WTC11 (cell line): ENCODE measurements at regions not wholly inside any gene's neighbourhood (a gene's known extent, or its start where the extent isn't known, plus 50 kb on each side); places are given as distances from the start of the nearest gene placed in this dataset.

ENCODE experiments used
- ATAC-seq: fragments of 200-7000 bp; cut with Tn5 transposase; 2 replicates; pipeline ENCODE4 v1.10.0; 2021; ENCODE audit warnings: mild to moderate bottlenecking, moderate library complexity
- CTCF ChIA-PET: fragments of 300-600 bp; sonication (Branson Sonifier 250); formaldehyde crosslinking; loops from one replicate; lab custom pipeline; 2021; ENCODE audit warnings: antibody characterized with exemption; lab: Charles Lee
- POLR2A ChIA-PET: fragments of 350-600 bp; sonication (Branson Sonifier 250); formaldehyde crosslinking; loops from one replicate; lab custom pipeline; 2021; ENCODE audit warnings: antibody characterized with exemption; lab: Charles Lee
- DNase-seq: peaks from one replicate; pipeline ENCODE4 v3.0.0; 2021; ENCODE audit warnings: low spot score
- H3K27ac Mint-ChIP-seq: 2 replicates; pipeline ENCODE4 v1.8.0; 2021; ENCODE audit warnings: mixed read lengths
- H3K27me3 Mint-ChIP-seq: 2 replicates; pipeline ENCODE4 v1.8.0; 2021; ENCODE audit warnings: low read depth, mild to moderate bottlenecking, moderate library complexity, mixed read lengths
- H3K36me3 Mint-ChIP-seq: 2 replicates; pipeline ENCODE4 v1.8.0; 2021; ENCODE audit warnings: mixed read lengths
- H3K4me1 Mint-ChIP-seq: 2 replicates; pipeline ENCODE4 v1.8.0; 2022; ENCODE audit warnings: mixed read lengths
- H3K4me3 Mint-ChIP-seq: 2 replicates; pipeline ENCODE4 v1.8.0; 2021; ENCODE audit warnings: mild to moderate bottlenecking, moderate library complexity, mixed read lengths
- H3K9me3 Mint-ChIP-seq: 2 replicates; pipeline ENCODE4 v1.8.0; 2021; ENCODE audit warnings: mixed read lengths
- ATF6 ChIP-seq: sonication (generic); formaldehyde crosslinking; IDR thresholded peaks from 2 replicates; pipeline ENCODE4 v1.8.1; 2023; ENCODE audit warnings: mild to moderate bottlenecking, missing genetic modification reagents
- ELF4 ChIP-seq: sonication (generic); formaldehyde crosslinking; IDR thresholded peaks from 2 replicates; pipeline ENCODE4 v1.8.1; 2022; ENCODE audit warnings: low read depth, mild to moderate bottlenecking, moderate library complexity, missing genetic modification reagents
- ESRRA ChIP-seq: sonication (generic); formaldehyde crosslinking; IDR thresholded peaks from 2 replicates; pipeline ENCODE4 v1.8.1; 2022; ENCODE audit warnings: mild to moderate bottlenecking, missing genetic modification reagents, borderline replicate concordance
- FOXJ3 ChIP-seq: sonication (generic); formaldehyde crosslinking; IDR thresholded peaks from 2 replicates; pipeline ENCODE4 v1.9.0; 2021; ENCODE audit warnings: missing genetic modification reagents, mild to moderate bottlenecking, borderline replicate concordance
- FOXK1 ChIP-seq: sonication (generic); formaldehyde crosslinking; IDR thresholded peaks from 2 replicates; pipeline ENCODE4 v1.8.0; 2022; ENCODE audit warnings: mild to moderate bottlenecking, moderate library complexity, missing genetic modification reagents
- FOXP1 ChIP-seq: sonication (generic); formaldehyde crosslinking; IDR thresholded peaks from 2 replicates; pipeline ENCODE4 v1.8.0; 2022; ENCODE audit warnings: missing genetic modification reagents, mild to moderate bottlenecking, moderate library complexity, borderline replicate concordance
- GRHL2 ChIP-seq: fragments of 250-450 bp; sonication (Bioruptor Pico); IDR thresholded peaks from 2 replicates; pipeline ENCODE4 v1.8.0; 2022; ENCODE audit warnings: mild to moderate bottlenecking, moderate library complexity; ENCODE audit not compliant: insufficient replicate concordance, severe bottlenecking
- JAZF1 ChIP-seq: fragments of 250-450 bp; sonication (Bioruptor Pico); IDR thresholded peaks from 2 replicates; pipeline ENCODE4 v1.9.0; 2021; ENCODE audit warnings: moderate library complexity, mild to moderate bottlenecking, inconsistent platforms
- MYBL2 ChIP-seq: sonication (generic); formaldehyde crosslinking; IDR thresholded peaks from 2 replicates; pipeline ENCODE4 v1.8.1; 2023; ENCODE audit warnings: mild to moderate bottlenecking, moderate library complexity, missing genetic modification reagents
- NFYB ChIP-seq: sonication (generic); formaldehyde crosslinking; conservative IDR thresholded peaks from 2 replicates; pipeline ENCODE4 v1.8.0; 2022; ENCODE audit warnings: low read depth, missing genetic modification reagents
- OVOL2 ChIP-seq: fragments of 250-450 bp; sonication (Bioruptor Pico); IDR thresholded peaks from 2 replicates; pipeline ENCODE4 v1.9.0; 2021; ENCODE audit warnings: mild to moderate bottlenecking, borderline replicate concordance
- SMAD3 ChIP-seq: sonication (generic); formaldehyde crosslinking; IDR thresholded peaks from 2 replicates; pipeline ENCODE4 v1.8.0; 2022; ENCODE audit warnings: missing genetic modification reagents, mild to moderate bottlenecking, borderline replicate concordance
- SP1 ChIP-seq: sonication (generic); formaldehyde crosslinking; conservative IDR thresholded peaks from 2 replicates; pipeline ENCODE4 v1.8.1; 2022; ENCODE audit warnings: missing genetic modification reagents
- TEAD4 ChIP-seq: sonication (generic); formaldehyde crosslinking; IDR thresholded peaks from 2 replicates; pipeline ENCODE4 v1.8.0; 2022; ENCODE audit warnings: mild to moderate bottlenecking, missing genetic modification reagents
- TP53 ChIP-seq: sonication (generic); formaldehyde crosslinking; IDR thresholded peaks from 2 replicates; pipeline ENCODE4 v1.8.1; 2023; ENCODE audit warnings: mild to moderate bottlenecking, missing genetic modification reagents
- USF1 ChIP-seq: sonication (generic); formaldehyde crosslinking; IDR thresholded peaks from 2 replicates; pipeline ENCODE4 v1.8.0; 2022; ENCODE audit warnings: mild to moderate bottlenecking, missing genetic modification reagents
- ZBTB21 ChIP-seq: sonication (generic); formaldehyde crosslinking; IDR thresholded peaks from 2 replicates; pipeline ENCODE4 v1.8.1; 2023; ENCODE audit warnings: mild to moderate bottlenecking, missing genetic modification reagents, borderline replicate concordance
- ZMAT4 ChIP-seq: fragments of 250-450 bp; sonication (Bioruptor Pico); IDR thresholded peaks from 2 replicates; pipeline ENCODE4 v1.9.0; 2021; ENCODE audit warnings: mild to moderate bottlenecking
- ZNF317 ChIP-seq: sonication (generic); formaldehyde crosslinking; IDR thresholded peaks from 2 replicates; pipeline ENCODE4 v1.8.1; 2023; ENCODE audit warnings: low read depth, mild to moderate bottlenecking, moderate library complexity, missing genetic modification reagents, borderline replicate concordance
- TF ChIP-seq, protein P1 (sequence below): sonication (generic); formaldehyde crosslinking; IDR thresholded peaks from 2 replicates; pipeline ENCODE4 v1.8.0; 2023; ENCODE audit warnings: missing genetic modification reagents
- TF ChIP-seq, protein P2 (sequence below): sonication (generic); formaldehyde crosslinking; IDR thresholded peaks from 2 replicates; pipeline ENCODE4 v1.8.1; 2022; ENCODE audit warnings: low read depth, mild to moderate bottlenecking, moderate library complexity, missing genetic modification reagents, borderline replicate concordance
- TF ChIP-seq, protein P3 (sequence below): fragments of 250-450 bp; sonication (Bioruptor Pico); IDR thresholded peaks from 2 replicates; pipeline ENCODE4 v1.9.0; 2021; ENCODE audit warnings: moderate library complexity, mild to moderate bottlenecking, inconsistent platforms, borderline replicate concordance
- TF ChIP-seq, protein P4 (sequence below): sonication (generic); formaldehyde crosslinking; IDR thresholded peaks from 2 replicates; pipeline ENCODE4 v1.8.0; 2023; ENCODE audit warnings: missing genetic modification reagents, mild to moderate bottlenecking, borderline replicate concordance

GRCh38 chr13:76797361-76797760 lies 88.8 kb downstream of the KCTD12 start (continued):
- no peak for TF ChIP-seq SMAD3 (CRISPR knock-in tag)

DNA sequence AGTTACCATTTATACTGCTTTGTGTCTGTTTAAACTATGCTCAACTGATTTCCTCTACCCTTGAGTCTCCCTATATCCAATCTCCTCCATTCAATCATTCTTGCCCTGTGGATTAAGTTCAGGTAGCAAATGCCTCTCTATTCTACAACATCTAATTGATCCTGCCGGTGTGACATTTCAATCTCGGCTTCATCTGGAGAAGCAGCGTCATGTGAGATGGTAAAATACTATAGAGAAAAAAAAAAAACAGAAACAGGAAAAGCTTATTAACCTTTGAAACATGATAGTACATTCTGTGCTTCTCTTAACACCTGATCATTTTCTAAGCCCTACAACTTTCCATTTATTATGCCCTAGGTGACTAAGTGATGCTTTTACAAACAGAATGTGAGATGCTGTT lies 89.4 kb downstream of the KCTD12 start:
- Mint-ChIP-seq H3K27ac (no peak overlapping the region), H3K36me3 (no peaks in the 10 kb centered on the region), H3K9me3 (no peaks in the 10 kb centered on the region), H3K27me3 (no peaks in the 10 kb centered on the region), H3K4me3 (no peak overlapping the region), H3K4me1 (peaks cover 6% of the 10 kb centered on the region)
- DNase-seq (no peak), ATAC-seq (no peak)
- POLR2A ChIA-PET = no interaction called here
- CTCF ChIA-PET = no interaction called here
- no peak for TF ChIP-seq ZNF317 (CRISPR knock-in tag)
- TF ChIP-seq SP1 (CRISPR knock-in tag) = no peak
- no peak for TF ChIP-seq ZBTB21 (CRISPR knock-in tag)
- no peak for TF ChIP-seq OVOL2 (CRISPR knock-in tag)
- no peak for TF ChIP-seq GRHL2
- no peak for TF ChIP-seq FOXJ3
- no peak for TF ChIP-seq FOXP1 (CRISPR knock-in tag)
- TF ChIP-seq TEAD4 (CRISPR knock-in tag) = no peak
- no peak for TF ChIP-seq TP53
- TF ChIP-seq ELF4 (CRISPR knock-in tag) = no peak

GRCh38 chr13:76795701-76796695 lies 90.2 kb downstream of the KCTD12 start:
- no peaks in the 10 kb centered on the region for H3K9me3 Mint-ChIP-seq
- CTCF ChIA-PET = no interaction called here
- ATAC-seq = no peak
- no peaks in the 10 kb centered on the region for H3K36me3 Mint-ChIP-seq
- POLR2A ChIA-PET = no interaction called here
- H3K27me3 Mint-ChIP-seq = no peaks in the 10 kb centered on the region
- no peak for DNase-seq
- peaks cover 13% of the 10 kb centered on the region for H3K4me1 Mint-ChIP-seq
- H3K27ac Mint-ChIP-seq = no peak overlapping the region
- H3K4me3 Mint-ChIP-seq = no peak overlapping the region
- TF ChIP-seq NFYB (no peak), JAZF1 (CRISPR knock-in tag) (no peak), ZMAT4 (CRISPR knock-in tag) (no peak), ATF6 (no peak), USF1 (CRISPR knock-in tag) (no peak), ELF4 (CRISPR knock-in tag) (no peak), MYBL2 (no peak), ESRRA (no peak), FOXK1 (no peak)
- TF ChIP-seq, protein P1, sequence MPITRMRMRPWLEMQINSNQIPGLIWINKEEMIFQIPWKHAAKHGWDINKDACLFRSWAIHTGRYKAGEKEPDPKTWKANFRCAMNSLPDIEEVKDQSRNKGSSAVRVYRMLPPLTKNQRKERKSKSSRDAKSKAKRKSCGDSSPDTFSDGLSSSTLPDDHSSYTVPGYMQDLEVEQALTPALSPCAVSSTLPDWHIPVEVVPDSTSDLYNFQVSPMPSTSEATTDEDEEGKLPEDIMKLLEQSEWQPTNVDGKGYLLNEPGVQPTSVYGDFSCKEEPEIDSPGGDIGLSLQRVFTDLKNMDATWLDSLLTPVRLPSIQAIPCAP (CRISPR knock-in tag) = no peak
- TF ChIP-seq, protein P2, sequence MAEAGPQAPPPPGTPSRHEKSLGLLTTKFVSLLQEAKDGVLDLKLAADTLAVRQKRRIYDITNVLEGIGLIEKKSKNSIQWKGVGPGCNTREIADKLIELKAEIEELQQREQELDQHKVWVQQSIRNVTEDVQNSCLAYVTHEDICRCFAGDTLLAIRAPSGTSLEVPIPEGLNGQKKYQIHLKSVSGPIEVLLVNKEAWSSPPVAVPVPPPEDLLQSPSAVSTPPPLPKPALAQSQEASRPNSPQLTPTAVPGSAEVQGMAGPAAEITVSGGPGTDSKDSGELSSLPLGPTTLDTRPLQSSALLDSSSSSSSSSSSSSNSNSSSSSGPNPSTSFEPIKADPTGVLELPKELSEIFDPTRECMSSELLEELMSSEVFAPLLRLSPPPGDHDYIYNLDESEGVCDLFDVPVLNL (CRISPR knock-in tag) = no peak
- TF ChIP-seq, protein P3, sequence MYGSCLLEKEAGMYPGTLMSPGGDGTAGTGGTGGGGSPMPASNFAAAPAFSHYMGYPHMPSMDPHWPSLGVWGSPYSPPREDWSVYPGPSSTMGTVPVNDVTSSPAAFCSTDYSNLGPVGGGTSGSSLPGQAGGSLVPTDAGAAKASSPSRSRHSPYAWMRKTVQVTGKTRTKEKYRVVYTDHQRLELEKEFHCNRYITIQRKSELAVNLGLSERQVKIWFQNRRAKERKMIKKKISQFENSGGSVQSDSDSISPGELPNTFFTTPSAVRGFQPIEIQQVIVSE (CRISPR knock-in tag) = no peak
- TF ChIP-seq, protein P4, sequence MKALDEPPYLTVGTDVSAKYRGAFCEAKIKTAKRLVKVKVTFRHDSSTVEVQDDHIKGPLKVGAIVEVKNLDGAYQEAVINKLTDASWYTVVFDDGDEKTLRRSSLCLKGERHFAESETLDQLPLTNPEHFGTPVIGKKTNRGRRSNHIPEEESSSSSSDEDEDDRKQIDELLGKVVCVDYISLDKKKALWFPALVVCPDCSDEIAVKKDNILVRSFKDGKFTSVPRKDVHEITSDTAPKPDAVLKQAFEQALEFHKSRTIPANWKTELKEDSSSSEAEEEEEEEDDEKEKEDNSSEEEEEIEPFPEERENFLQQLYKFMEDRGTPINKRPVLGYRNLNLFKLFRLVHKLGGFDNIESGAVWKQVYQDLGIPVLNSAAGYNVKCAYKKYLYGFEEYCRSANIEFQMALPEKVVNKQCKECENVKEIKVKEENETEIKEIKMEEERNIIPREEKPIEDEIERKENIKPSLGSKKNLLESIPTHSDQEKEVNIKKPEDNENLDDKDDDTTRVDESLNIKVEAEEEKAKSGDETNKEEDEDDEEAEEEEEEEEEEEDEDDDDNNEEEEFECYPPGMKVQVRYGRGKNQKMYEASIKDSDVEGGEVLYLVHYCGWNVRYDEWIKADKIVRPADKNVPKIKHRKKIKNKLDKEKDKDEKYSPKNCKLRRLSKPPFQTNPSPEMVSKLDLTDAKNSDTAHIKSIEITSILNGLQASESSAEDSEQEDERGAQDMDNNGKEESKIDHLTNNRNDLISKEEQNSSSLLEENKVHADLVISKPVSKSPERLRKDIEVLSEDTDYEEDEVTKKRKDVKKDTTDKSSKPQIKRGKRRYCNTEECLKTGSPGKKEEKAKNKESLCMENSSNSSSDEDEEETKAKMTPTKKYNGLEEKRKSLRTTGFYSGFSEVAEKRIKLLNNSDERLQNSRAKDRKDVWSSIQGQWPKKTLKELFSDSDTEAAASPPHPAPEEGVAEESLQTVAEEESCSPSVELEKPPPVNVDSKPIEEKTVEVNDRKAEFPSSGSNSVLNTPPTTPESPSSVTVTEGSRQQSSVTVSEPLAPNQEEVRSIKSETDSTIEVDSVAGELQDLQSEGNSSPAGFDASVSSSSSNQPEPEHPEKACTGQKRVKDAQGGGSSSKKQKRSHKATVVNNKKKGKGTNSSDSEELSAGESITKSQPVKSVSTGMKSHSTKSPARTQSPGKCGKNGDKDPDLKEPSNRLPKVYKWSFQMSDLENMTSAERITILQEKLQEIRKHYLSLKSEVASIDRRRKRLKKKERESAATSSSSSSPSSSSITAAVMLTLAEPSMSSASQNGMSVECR = no peak
